WERI-Rb-1 (cell line): ENCODE measurements at regions not wholly inside any gene's neighbourhood (a gene's known extent, or its start where the extent isn't known, plus 50 kb on each side); places are given as distances from the start of the nearest gene placed in this dataset.
"Not testable (repeated sequence)": the region's sequence is repeated elsewhere in the genome, so short reads cannot be mapped to it uniquely, and the experiment has no call there.

Source experiments
- DNase-seq: peaks from one replicate; pipeline ENCODE4 v3.0.0-alpha.2; 2020
- H3K27ac ChIP-seq: fragments of 250-450 bp; sonication (Bioruptor Pico); 2 replicates; pipeline ENCODE4 v1.5.1; 2020; ENCODE audit warnings: mild to moderate bottlenecking, moderate library complexity
- H3K27me3 ChIP-seq: fragments of 250-450 bp; sonication (Bioruptor Pico); 2 replicates; pipeline ENCODE4 v1.5.1; 2021; ENCODE audit warnings: mild to moderate bottlenecking, low read depth, moderate library complexity; ENCODE audit not compliant: insufficient read depth, severe bottlenecking
- H3K36me3 ChIP-seq: fragments of 250-450 bp; sonication (Bioruptor Pico); 2 replicates; pipeline ENCODE4 v1.5.1; 2020; ENCODE audit warnings: mild to moderate bottlenecking, moderate library complexity
- H3K4me3 ChIP-seq: 2 replicates; pipeline ENCODE4 v1.5.1; 2011; ENCODE audit warnings: low read depth, mild to moderate bottlenecking, control low read depth, low read length
- H3K9me3 ChIP-seq: fragments of 250-450 bp; sonication (Bioruptor Pico); 2 replicates; pipeline ENCODE4 v1.5.1; 2021; ENCODE audit warnings: mild to moderate bottlenecking, moderate library complexity; ENCODE audit not compliant: severe bottlenecking
- TF ChIP-seq, protein P1 (sequence below): IDR thresholded peaks from 2 replicates; pipeline ENCODE4 v1.5.1; 2011; ENCODE audit warnings: low read depth, mild to moderate bottlenecking, control low read depth, inconsistent platforms, low read length

GRCh38 chr6:16020259-16020658 is 108.6 kb upstream of the MYLIP start:
- Histone ChIP-seq H3K27me3 (no peaks in the 10 kb centered on the region), H3K4me3 (no peak overlapping the region), H3K27ac (no peak overlapping the region), H3K9me3 (peaks cover 10% of the 10 kb centered on the region), H3K36me3 (no peaks in the 10 kb centered on the region)
- no peak for DNase-seq
- TF ChIP-seq, protein P1, sequence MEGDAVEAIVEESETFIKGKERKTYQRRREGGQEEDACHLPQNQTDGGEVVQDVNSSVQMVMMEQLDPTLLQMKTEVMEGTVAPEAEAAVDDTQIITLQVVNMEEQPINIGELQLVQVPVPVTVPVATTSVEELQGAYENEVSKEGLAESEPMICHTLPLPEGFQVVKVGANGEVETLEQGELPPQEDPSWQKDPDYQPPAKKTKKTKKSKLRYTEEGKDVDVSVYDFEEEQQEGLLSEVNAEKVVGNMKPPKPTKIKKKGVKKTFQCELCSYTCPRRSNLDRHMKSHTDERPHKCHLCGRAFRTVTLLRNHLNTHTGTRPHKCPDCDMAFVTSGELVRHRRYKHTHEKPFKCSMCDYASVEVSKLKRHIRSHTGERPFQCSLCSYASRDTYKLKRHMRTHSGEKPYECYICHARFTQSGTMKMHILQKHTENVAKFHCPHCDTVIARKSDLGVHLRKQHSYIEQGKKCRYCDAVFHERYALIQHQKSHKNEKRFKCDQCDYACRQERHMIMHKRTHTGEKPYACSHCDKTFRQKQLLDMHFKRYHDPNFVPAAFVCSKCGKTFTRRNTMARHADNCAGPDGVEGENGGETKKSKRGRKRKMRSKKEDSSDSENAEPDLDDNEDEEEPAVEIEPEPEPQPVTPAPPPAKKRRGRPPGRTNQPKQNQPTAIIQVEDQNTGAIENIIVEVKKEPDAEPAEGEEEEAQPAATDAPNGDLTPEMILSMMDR: no peak

DNA sequence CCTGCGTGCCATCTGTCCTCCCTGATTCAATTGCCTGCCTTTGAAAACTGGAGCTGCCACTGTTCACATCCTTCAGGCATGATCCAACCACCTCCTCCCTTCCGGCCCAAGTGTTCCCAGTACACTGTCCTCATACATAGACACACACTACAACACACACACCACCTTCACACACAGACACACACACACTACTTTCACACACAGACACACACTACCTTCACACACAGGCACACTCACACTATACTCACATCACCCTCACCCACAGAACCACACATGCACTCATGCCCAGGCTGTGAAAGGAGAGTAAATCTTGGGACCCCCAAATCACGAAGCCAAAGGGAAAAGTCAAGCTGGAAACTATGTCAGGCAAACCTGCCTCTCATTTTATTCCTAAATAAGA is 109.4 kb upstream of the MYLIP start:
- H3K36me3 ChIP-seq: no peaks in the 10 kb centered on the region
- peaks cover 10% of the 10 kb centered on the region for H3K9me3 ChIP-seq
- no peak for DNase-seq
- TF ChIP-seq, protein P1: no peak
- H3K4me3 ChIP-seq: no peak overlapping the region
- H3K27me3 ChIP-seq: no peaks in the 10 kb centered on the region
- H3K27ac ChIP-seq: no peak overlapping the region

- DNase-seq: no peak
- no peaks in the 10 kb centered on the region for H3K36me3 ChIP-seq
Observed at GRCh38 chr6:16018626-16019025, 110.3 kb upstream of the MYLIP start.

DNA sequence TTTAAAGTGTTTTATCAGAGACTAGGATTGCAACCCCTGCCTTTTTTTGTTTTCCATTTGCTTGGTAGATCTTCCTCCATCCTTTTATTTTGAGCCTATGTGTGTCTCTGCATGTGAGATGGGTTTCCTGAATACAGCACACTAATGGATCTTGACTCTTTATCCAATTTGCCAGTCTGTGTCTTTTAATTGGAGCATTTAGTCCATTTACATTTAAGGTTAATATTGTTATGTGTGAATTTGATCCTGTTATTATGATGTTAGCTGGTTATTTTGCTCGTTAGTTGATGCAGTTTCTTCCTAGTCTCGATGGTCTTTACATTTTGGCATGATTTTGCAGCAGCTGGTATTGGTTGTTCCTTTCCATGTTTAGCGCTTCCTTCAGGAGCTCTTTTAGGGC is 114.6 kb upstream of the MYLIP start:
- not testable (repeated sequence) for DNase-seq, H3K36me3 ChIP-seq, H3K4me3 ChIP-seq, H3K27ac ChIP-seq, H3K27me3 ChIP-seq
- H3K9me3 ChIP-seq: peaks cover 18% of the 10 kb centered on the region

More at GRCh38 chr6:16018626-16019025, 110.3 kb upstream of the MYLIP start:
- TF ChIP-seq, protein P1: no peak
- H3K4me3 ChIP-seq: no peak overlapping the region
- no peak overlapping the region for H3K27ac ChIP-seq
- peaks cover 14% of the 10 kb centered on the region for H3K9me3 ChIP-seq
- no peaks in the 10 kb centered on the region for H3K27me3 ChIP-seq

DNA sequence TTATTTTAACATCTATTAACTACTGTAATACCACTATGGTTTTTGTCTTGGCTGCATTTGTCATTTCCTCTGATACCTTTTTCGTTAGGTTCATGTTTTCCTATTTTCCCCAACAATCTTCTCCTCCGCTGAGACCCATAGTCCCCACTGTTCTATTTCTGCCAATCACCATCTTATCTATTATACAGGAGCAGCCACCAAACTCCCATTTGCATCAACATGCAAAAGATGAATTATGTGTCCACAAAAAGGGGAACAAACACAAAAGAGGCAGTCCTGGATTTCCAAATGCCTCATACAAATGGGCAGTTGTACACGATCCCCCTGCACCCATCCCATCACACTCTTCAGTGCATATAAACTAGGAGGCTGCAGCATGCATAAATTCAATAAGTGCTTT is 121.7 kb upstream of the MYLIP start:
- Histone ChIP-seq H3K27me3 (no peaks in the 10 kb centered on the region), H3K36me3 (no peaks in the 10 kb centered on the region), H3K9me3 (peaks cover 4% of the 10 kb centered on the region), H3K4me3 (no peak overlapping the region), H3K27ac (no peak overlapping the region)
- TF ChIP-seq, protein P1: no peak
- no peak for DNase-seq

DNA sequence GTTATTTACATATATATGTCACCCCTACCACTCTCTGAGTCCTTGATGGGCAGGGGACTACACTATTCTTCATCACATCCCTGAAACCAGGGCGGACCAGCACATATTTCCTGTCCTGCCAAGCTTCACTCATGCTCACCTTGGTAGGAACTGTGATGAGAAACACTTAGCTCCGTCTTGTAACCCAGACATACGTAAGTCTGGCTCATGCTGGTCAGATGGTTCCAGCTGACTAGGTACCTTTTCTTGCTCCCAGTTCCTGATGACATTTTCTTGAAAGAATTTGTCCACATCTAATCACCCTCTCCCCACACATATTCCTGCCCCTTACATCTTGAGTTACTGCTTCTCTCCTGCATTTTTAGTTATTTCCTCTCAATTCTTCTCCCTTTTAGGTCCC is 122.2 kb upstream of the MYLIP start:
- Histone ChIP-seq H3K27ac (no peak overlapping the region), H3K36me3 (no peaks in the 10 kb centered on the region), H3K4me3 (no peak overlapping the region), H3K9me3 (peaks cover 2% of the 10 kb centered on the region), H3K27me3 (no peaks in the 10 kb centered on the region)
- TF ChIP-seq, protein P1: no peak
- no peak for DNase-seq
